GM21423 (cell line): ENCODE measurements at regions not wholly inside any gene's neighbourhood (a gene's known extent, or its start where the extent isn't known, plus 50 kb on each side); places are given as distances from the start of the nearest gene placed in this dataset.

Experiments
- ATAC-seq: cut with Tn5 transposase; IDR thresholded peaks from one replicate; pipeline ENCODE4 v1.9.1; 2021; ENCODE audit warnings: mild to moderate bottlenecking, moderate library complexity; ENCODE audit not compliant: unreplicated experiment

DNA sequence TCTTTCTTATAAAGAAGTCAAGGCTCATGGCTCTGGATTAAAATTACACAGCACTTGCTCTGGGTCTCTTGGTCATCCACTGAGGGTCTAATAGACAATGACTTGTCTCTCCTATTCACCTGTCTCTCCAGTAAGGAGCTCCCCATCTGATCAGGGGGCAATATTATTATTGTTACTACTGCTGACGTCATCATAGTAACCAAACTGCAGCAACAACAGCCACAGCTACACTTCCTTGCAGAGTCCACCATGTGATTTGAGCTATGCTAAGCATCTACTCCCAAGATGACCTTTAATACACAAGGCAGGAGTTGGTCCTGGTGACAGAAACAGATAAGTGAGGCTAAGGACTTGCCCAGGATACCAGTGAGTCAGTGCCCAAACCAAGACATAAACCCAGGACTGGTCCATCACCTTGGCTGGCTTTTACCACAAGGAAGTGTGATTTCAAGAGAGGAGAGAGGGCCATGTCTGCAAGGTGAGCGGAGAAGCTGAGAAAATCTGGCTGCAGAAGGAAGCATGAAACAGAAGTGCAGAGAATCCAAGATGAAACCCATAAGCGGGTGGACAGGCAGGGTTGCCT is 602.5 kb downstream of the PTPRU start:
- no peak for ATAC-seq

DNA sequence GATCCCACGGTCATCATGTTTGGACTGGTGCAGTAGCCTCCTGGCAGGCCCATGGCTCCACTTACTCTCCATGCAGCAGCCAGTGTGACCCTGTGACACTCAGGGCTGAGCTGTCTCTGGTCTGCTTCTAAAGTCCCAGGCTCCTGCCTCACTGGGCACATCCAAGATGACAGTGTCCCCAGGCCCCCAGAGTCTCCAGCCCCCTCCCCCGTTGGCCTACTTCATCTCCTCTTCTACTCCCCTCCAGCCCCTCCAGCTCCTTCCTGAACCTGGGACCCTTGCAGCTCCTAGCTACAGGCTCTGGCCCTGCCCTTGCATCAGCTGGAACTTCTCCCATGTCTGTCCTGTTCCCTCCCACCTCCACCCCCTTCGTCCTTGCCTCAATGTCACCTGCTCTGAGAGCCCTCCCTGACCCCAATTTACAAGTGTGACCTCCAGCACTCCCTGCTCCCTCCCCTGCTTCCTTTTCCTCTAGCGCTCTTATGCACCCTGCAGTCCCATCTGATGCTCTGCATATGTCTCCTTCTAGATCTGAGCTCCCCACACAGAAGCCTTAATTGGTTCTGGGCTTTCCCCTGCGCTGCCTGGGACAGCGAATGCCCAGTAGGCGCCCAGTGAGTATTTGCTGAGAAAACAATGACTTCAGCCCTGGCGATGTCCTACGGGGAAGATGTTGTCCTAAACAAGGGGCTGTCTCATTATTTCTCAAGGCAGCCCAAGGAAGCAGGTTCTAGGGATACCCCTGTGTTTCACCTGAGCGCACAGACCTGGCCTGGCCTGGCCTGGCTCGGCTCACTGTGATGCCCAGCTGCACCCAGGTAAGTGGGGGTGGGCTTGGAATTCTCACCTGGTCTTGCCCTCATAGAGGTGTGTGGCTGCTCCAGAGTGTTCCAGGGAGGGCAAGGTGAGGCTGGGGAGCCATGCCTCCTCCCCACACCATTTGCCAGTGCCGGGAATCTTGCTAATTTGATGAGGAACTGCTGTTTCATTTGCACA is 600.6 kb downstream of the PTPRU start:
- ATAC-seq, result no peak

DNA sequence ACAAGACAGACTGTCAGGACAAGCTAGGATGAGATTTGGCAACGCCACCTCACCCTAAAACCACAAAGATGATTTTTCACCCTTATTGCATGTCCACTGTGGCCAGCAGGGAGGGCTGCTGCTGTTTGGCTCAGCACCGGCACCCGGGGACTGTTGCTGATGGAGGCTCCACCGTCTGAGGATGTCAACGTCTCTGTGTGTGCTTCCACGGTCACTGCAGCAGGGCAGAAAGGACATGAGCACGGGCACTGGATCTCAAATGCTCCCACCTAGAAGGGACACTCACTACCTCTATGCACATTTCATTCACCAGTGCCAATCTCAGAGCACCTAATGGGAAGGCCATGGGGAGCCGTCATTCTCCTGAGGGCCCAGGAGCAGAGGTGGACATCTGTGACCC is 599.6 kb downstream of the PTPRU start:
- no peak for ATAC-seq

DNA sequence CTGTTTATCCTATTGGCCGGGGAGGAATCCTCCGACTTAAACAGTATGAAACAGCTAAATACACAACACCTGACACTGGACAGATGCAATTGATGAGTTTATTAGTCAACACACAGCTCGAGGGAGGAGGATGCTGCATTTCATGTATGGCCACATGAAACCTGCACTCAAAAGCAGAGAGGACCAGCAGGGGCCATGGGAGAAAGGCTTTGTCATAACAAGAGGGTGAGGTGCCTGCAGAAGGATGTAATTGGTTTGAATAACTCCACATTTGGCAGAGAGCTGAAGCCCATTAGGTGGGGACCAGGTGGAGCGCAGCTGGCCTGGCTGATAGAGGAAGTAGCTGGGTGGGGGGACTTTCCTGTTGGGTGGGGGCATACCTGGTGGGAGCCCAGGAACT is 599.1 kb downstream of the PTPRU start:
- no peak for ATAC-seq

DNA sequence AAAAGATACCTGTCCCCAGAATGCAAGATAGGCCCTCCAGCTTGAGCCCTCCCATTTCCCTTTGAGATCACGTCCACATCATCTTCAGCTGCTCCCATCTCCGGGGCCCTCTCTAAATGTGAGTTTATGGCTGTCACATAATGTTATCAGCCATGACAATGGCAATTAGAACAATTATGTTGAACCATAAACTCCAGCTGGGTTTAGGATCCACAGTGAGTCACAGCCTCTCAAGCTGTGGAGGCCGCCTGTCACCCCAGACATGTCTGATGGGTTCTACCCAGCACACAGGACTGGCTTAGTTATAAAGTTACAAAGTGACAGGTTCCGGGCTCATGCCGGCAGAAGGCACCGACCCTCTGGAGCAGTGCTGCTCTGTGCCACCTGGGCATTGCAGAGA is 597.3 kb downstream of the PTPRU start:
- no peak for ATAC-seq

DNA sequence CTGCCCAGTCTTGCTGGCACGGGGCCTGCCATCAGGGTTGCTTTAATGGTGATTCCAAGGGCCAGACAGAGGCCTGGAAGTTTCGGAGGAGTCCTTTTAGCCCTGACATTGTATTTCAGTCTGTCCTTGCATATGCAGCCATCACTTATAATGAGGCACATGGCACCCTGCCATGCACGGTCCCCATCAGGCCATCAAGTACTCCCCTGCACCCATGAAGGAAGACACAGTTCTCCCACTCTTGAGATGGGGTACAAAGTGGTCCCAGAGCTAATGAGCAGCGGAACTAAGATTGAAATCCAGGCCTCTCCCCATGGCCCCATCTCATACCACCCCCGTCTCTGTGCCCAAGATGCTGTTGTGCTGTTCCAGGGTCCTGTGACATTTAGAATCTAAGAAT is 596.6 kb downstream of the PTPRU start:
- ATAC-seq, result no peak

DNA sequence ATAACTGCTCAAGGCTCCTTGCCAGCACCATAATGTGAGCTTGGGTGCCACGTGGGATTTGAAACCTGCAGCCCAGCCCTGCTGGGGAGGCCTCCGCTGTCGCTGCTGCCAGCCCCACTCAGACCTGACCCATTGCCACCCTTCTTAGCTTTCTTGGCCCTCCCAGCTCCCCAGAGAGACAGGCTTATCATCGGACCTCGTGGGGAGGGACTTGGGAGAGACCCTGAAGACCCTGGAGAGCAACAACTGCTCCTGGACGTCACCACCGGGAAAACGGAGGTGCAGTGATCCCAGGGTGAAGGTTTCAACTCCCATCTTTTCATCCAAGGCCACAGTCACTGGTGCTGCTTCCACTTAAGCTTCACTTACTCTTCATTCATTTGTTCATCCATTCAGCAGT is 596.1 kb downstream of the PTPRU start:
- no peak for ATAC-seq

DNA sequence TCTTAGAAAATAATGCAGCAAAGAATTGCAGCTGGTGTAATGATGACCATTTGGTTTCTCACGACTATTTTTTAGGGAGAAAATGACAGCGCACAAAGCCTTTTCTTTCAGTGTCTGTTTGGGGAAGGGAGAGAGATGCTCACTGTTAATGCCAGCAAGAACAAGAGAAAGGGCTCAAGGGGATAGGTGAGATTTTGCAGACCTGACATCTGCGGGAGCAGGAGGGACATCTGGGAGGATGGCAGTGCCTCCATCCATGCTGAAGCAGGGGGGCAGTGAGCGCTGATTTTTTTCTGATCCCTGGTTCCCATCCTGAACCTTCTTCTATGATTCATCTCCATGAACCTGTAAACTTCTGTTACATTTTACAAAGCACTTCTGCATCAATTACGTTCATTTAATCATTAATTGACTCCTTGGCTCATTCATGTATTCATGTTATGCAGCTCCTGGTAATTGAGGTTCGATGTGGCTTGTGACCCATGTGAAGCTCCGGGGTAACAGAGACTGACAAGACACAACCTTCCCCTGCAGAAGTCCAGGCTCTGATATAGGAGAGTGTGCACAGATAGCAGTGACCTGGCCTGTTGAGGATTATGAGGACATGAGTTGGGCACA is 595.3 kb downstream of the PTPRU start:
- no peak for ATAC-seq

DNA sequence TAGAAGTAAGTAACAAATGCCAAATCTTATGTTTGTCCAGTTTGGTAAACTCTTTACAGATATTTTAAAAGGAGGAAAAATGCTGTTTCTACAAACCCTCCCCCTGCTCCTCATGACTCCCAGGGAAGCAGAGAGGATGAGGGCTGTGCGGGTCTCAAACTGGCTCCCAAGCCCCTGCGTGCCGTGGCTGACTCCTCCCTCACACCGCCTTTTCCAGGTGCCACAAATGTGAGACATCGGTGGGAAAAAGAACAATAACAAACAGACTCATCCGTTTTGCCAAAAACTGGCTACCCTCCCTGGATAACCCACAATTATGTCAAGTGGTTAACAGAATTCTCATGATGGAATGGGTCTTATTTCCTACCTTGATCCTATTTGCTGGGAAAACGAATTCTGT is 594.6 kb downstream of the PTPRU start:
- ATAC-seq, result no peak

DNA sequence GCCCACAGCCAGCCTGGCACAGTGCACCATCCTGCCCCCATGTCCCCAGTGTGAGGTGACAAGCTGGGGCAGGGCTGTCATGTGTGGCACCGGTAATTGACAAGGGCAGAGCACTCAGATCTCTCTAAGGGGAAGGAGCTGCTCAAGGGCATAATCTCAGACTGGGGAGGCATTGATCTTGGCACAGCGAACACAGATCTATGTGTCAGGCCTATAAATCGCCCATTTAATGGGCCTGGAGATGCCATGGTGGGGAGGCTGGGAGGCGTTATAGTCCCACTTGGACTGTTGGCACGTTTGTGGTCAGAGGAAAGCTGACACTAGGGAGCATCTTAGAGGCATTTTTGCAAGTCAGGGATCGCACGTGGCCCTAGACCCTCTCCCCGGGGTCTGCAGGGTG is 594.1 kb downstream of the PTPRU start:
- ATAC-seq, result no peak

DNA sequence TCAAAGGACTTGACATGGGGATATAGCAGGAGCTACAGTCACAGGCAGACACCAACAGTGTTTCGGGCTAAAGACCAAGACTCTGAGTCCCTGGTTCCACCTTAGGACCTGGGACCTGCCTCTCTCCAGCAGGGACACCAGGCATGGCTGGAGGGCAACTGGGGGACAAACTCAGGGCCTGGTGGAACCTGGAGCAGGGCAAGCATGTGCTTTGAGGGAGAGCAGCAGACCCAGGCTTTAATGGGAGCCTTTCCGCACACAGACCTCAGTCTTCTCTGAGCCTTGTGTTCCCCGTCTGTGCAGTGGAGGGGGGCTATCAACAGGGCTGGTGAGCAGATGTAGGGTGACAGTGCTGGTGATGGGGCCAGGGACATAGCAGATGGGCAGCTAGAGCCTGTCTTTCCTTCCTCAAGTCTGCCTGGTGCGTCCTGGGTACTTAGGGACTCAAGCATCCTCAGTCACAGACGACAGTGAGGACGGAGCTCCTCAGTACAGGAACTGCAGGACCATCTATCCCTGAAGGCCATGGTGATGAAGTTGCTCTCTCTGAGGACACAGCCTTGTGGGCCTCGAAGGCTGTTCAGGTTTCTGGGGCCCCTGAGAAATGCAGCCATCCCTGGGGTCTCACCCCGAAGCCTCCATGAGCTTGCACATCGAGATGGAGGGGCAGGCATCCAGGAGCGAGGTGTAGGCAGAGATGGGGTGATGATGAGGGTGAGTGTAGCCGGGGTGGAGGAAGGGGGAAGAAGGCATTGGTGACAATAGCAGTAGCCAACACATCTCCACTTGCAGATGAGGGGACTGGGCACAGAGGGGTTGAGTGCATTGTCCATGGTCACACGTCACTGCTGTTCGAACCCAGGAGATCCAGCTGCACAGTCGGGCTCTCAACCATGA is 593.4 kb downstream of the PTPRU start:
- ATAC-seq, result no peak

DNA sequence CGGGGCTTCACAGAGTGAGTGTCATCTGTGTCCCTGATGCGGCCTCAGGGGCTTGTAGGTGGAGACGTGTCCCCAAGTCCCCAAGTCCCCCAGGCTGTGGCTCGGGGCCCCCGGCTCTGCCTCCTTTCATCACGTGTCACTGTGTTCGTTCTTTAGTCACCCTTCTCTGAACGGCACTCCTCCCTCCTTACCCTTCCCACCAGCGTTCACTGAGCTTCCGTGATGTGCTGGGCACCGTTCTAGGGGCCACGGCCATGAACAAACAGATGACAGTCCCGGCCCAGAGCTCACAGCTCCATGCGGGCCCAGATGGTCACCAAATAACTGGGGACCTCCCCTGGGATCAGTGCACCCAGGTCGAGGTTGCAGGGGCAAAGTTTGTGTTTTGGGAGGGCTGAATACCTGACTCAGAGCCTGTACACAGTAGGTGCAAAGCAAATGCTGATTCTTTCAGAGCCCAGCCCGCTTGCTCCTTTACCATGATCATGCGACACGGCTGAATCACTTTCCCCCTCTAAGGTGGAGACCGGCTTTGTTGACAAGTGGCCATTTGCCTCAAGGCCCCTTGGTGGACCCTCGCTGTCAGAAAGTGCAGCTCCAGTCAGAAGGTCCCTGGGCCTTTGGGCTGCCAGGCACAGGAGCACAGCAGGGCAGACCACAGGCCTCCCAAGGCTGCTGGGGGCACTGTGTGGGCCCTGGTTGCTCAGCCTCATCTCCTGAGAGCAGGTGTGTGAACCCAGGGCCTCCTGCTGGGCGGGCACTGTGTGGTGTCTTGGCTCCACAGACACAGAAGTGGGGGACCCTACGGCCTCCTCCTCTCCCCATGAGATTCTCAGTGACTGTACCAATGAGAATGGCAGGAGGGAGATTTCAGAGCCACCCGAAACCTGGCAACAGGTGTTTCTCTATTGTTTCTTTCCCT is 592.5 kb downstream of the PTPRU start:
- no peak for ATAC-seq

DNA sequence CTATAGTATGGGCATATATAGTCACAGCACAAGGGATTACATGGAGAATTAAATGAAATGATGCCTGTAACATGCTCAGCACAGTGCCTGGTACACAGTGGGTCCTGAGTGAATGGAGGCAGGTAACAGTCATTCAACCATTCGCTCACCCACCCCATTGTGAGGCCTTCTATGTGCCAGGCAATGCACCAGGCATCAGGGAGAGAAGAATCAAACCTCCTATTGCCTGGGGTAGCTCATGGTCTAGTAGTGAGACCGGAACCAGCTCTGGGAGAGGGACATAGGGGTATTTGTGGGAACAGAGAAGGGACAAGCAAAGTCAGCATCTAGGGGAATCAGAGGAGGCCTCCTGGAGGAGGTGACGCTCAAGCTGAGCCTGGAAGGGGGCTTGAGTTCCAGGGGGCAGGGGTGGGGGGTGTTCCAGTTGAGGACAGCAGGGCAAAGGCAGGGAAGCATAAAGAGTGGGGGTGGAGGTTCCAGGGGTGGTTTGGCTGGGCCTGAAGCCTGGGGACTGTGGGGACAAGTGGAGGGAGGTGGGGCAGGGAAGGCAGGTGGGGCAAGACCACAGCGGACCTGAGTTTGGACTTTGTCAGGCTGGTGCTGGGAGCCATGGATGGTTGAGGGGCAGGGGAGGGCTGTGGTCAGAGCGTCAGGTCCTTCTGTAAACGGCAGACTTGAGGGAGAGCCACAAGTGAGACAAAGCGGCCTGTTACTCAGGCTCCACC is 591.6 kb downstream of the PTPRU start:
- ATAC-seq, result no peak

DNA sequence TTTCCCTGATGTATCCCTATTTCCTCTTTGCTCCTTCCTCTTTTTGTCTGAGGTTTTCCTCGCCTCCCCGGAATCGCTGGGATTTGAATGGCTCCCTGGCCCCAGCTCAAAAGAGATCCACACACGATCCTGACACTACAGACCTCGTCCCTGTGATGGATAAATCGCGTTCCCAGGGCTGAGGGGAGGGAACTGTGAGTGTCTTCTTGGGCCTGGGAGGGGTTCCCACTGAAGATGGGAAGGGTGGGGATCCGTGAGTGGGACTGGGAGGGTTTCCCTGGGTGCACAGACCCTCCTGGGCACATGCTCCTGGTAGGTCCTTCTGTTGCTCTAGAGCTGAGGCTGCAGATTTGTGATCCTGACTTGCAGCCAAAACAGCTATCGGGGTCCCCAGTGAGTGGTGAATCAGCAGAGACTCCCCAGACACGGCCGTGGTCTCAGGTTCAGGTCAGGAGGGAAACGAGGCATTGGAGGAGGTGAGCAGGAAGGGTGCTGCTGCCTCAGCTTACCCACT is 591.0 kb downstream of the PTPRU start:
- no peak for ATAC-seq

DNA sequence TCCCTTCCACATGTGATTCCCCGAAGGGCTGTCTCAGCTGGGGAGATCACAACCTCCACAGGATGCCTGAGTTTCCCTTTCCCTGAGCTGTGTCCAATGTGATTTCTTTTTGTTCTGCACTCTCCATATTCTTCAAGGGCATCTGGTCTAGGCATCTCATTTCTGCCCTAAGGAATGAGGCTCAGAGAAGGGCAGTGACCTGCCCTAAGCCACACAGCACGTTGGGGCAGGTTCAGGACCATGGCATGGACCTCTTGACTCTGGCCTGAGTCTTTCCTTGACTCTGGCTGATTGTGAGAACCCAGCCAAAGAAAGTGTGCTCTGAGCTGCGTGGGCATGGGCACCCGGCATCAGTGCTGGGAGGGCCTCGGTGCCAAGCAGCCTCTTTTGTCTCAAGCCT is 590.3 kb downstream of the PTPRU start:
- no peak for ATAC-seq

DNA sequence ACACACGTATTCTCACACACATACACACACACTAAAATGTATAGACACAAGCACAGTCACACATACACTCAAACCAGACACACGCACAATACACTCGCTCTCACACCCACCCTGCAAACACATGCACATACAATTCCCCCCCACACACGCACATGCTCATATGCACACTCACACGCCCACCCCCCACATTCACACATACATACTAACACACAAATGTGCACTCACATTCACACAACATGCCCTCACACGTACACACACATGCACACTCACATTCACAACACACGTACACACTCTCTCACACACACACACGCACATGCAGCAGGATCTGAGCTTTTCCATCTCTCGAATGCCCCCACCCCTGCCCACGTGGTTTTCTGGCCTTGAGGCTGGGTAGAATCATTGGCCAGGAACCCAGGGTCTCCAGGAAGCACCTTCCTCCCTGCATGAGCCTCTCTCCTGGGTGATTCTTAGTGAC is 589.7 kb downstream of the PTPRU start:
- ATAC-seq, result no peak

DNA sequence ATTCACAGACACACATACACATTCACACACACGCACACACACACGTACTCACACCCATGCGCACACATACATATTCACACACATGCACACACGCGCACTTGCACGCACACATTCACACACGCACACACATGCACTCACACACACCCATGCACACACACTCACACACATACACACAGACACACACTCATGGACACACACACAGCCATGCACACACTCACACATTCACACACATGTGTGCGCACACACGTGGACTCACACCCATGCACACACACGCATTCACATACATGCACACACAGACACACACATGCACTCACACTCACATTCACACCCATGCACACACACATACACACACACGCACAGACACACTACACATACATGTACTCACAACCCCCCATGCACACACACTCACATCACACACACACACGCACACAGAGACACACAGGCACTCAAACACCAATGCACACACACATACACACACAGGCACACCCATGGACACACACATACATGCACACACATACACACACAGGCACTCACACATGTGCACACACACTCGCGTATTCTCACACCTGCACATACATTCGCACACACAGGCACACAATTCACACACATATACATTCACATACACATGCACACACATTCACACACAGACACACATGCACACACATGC is 589.1 kb downstream of the PTPRU start:
- no peak for ATAC-seq

DNA sequence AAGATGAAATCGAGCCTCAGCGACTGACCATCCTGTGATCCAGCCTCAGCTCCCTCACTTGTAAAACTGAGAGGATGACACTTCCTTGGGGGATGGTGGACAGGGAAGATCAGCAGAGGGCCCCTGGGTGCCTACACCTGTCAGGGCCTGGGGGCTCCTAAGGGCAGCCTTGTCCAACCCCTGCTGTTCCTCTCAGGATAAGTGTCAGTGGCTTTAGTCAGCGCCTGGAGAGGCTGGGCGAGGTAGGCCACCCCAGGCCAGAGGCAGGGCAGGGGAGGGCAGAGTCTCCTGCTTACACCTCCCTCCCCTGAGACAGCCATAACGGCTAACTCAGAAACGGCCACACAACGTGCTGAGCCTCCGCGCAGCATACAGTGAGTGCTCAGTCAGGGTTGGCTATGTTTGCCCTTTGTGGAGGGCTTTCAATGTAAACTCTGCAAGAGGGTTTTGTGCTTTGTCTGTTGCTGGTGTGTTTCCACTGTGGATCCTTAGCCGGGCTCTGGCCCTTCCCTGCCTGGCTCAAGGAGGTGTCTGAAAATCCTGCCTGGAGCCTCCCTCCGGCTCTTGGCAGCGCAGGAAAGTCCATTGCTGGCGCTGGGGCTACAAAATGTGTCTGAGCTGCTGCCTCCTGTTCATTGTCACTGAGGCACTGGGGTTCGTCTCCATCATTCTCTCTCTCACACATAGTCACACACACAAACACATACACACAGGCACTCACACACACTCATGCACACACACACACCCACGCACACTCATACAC is 588.4 kb downstream of the PTPRU start:
- ATAC-seq, result no peak
